ENCODE measurements at regions not wholly inside any gene's neighbourhood (a gene's known extent, or its start where the extent isn't known, plus 50 kb on each side); places are given as distances from the start of the nearest gene placed in this dataset.

GRCh38 chrX:43479070-43479469 is 177.0 kb upstream of the MAOA start:
- ATAC-seq (ENCODE audit: low FRiP score in 2 of 2), result no peak
- Histone ChIP-seq H3K27ac (no peak overlapping the region), H3K9me3 (no peaks in the 10 kb centered on the region), H3K4me1 (no peaks in the 10 kb centered on the region), H3K4me3 (no peak overlapping the region), H3K27me3 (no peaks in the 10 kb centered on the region), H3K36me3 (no peaks in the 10 kb centered on the region)
- TF ChIP-seq EP300 (IDR thresholded peaks at IDR 0.05), result no peak
- TF ChIP-seq CTCF (IDR thresholded peaks at IDR 0.05), result no peak
- no peak for TF ChIP-seq POLR2AphosphoS5 (IDR thresholded peaks at IDR 0.05)
- no peak for TF ChIP-seq POLR2A (IDR thresholded peaks at IDR 0.05)
- WGBS, 2 donors, result 85 to 91% methylated on average over 3 of the region's 3 CpGs
- DNase-seq, result no peak

DNA sequence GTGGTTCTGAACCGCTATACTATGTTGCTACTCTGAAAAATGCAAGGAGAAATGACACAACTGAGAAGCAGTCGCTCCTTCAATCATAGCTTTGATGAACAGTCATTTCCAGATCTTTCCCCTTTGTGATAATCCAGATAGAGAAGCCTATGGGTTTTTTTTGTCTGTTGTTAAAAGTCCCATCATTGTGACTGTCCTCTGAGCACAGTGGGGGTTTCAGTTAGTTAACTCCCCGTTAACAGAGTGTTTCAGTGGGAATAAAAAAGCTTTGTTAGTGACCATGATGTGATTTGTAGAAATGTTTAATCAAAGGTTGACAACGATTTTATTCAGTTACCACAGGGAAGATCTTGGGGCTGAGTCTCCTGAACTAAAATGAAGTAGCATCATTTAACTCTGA is 176.2 kb upstream of the MAOA start:
- Histone ChIP-seq H3K27me3 (no peaks in the 10 kb centered on the region), H3K9me3 (no peaks in the 10 kb centered on the region), H3K4me3 (no peak overlapping the region), H3K36me3 (no peaks in the 10 kb centered on the region), H3K27ac (no peak overlapping the region), H3K4me1 (no peaks in the 10 kb centered on the region)
- TF ChIP-seq CTCF (IDR thresholded peaks at IDR 0.05) (no peak), POLR2AphosphoS5 (IDR thresholded peaks at IDR 0.05) (no peak), POLR2A (IDR thresholded peaks at IDR 0.05) (no peak), EP300 (IDR thresholded peaks at IDR 0.05) (no peak)
- no peak for DNase-seq
- WGBS, 2 donors, result 66 to 69% methylated on average over 4 of the region's 4 CpGs
- ATAC-seq (ENCODE audit: low FRiP score in 2 of 2), result no peak

DNA sequence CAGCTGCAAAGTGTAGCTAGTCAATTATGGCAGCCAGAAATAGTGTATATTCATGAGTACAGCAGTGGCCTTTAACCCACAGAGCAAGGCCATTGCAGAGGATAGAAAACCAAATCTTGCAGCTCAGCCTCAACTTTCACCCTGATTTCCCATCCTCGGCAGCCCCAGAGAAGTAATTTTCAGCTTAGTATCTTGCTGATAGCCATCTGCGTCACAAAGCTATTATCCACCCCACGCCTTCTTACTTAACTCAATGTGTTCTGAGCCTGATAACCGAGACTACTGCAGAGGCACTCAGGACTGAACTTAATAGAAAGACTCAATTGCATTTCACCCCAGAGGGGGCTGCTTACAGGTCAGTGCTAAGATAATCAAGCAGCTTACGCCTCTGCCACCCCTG is 174.5 kb upstream of the MAOA start:
- H3K36me3 ChIP-seq, result no peaks in the 10 kb centered on the region
- H3K9me3 ChIP-seq, result no peaks in the 10 kb centered on the region
- no peaks in the 10 kb centered on the region for H3K27me3 ChIP-seq
- H3K27ac ChIP-seq, result no peak overlapping the region
- H3K4me1 ChIP-seq, result no peaks in the 10 kb centered on the region
- DNase-seq (no peak), ATAC-seq (ENCODE audit: low FRiP score in 2 of 2) (no peak)
- TF ChIP-seq POLR2A (IDR thresholded peaks at IDR 0.05) (no peak), EP300 (IDR thresholded peaks at IDR 0.05) (no peak)
- no peak overlapping the region for H3K4me3 ChIP-seq
- 73 to 93% methylated on average over 3 to 5 of the region's 5 CpGs for WGBS, 2 donors

DNA sequence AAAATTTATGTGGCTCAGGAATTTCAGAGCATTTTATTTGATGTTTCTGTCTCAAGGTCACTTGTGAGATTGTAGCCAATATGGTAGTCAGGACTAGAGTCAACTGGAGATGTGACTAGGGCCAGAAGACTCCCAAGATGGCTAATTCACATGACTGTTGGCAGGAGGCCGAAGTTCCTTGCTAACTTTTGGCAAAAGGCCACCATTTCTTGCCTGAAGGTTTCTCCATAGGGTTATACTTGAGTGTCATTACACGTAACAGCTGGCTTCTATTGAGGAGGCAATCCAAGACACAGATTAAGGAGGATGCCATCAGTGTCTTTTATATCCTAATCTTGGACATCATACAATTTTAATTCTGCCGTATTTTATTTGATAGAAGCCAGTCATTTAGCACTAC is 162.3 kb upstream of the MAOA start:
- H3K4me1 ChIP-seq, result no peaks in the 10 kb centered on the region
- H3K27ac ChIP-seq, result no peak overlapping the region
- H3K27me3 ChIP-seq, result no peaks in the 10 kb centered on the region
- WGBS, 2 donors, result 44 to 55% methylated on average over 3 of the region's 3 CpGs
- H3K4me3 ChIP-seq, result no peak overlapping the region
- ATAC-seq (ENCODE audit: low FRiP score in 2 of 2) (no peak), DNase-seq (no peak)
- TF ChIP-seq CTCF (IDR thresholded peaks at IDR 0.05), result no peak
- no peak for TF ChIP-seq POLR2AphosphoS5 (IDR thresholded peaks at IDR 0.05)
- no peak for TF ChIP-seq EP300 (IDR thresholded peaks at IDR 0.05)
- no peak for TF ChIP-seq POLR2A (IDR thresholded peaks at IDR 0.05)
- no peaks in the 10 kb centered on the region for H3K36me3 ChIP-seq
- no peaks in the 10 kb centered on the region for H3K9me3 ChIP-seq

- ATAC-seq (ENCODE audit: low FRiP score in 2 of 2), result no peak
- H3K9me3 ChIP-seq, result no peaks in the 10 kb centered on the region
- WGBS, 2 donors, result 65 to 70% methylated on average over 1 of the region's 1 CpG
- no peak overlapping the region for H3K4me3 ChIP-seq
- no peak for DNase-seq
- H3K36me3 ChIP-seq, result no peaks in the 10 kb centered on the region
- H3K27ac ChIP-seq, result no peak overlapping the region
- H3K27me3 ChIP-seq, result no peaks in the 10 kb centered on the region
- no peaks in the 10 kb centered on the region for H3K4me1 ChIP-seq
- TF ChIP-seq EP300 (IDR thresholded peaks at IDR 0.05) (no peak), POLR2A (IDR thresholded peaks at IDR 0.05) (no peak), CTCF (IDR thresholded peaks at IDR 0.05) (no peak), POLR2AphosphoS5 (IDR thresholded peaks at IDR 0.05) (no peak)
These were observed 155.9 kb upstream of the MAOA start for GRCh38 chrX:43500246-43500645.
